ENCODE measurements at regions not wholly inside any gene's neighbourhood (a gene's known extent, or its start where the extent isn't known, plus 50 kb on each side); places are given as distances from the start of the nearest gene placed in this dataset.
"Not testable (repeated sequence)": the region's sequence is repeated elsewhere in the genome, so short reads cannot be mapped to it uniquely, and the experiment has no call there.

DNA sequence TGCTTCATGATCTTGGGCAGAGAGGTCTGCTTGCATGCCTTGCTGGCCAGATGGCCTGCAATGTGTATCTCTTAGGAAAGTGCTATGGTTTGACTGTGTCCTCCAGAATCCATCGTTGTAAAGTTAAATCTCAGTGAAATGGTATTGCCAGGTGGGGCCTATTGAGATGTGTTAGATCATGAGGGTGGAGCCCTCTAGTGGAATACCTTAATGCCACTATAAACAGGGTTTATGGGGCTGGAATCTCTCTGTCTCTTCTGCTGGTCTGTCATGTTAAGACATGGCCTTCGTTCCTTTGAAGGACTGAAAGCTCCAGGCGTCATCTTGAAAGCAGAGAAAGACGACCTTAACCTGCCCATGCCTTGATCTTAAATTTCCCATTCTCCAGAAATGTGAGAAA lies 411.1 kb downstream of the RPIA start:
- not testable (repeated sequence) for H3K4me3 ChIP-seq (ENCODE audit: low read length); H3K27ac ChIP-seq (ENCODE audit: low read depth, low read length); H3K36me3 ChIP-seq (ENCODE audit: control insufficient read depth, insufficient read depth, low read length); H3K27me3 ChIP-seq (ENCODE audit: control insufficient read depth, insufficient read depth, low read length); H3K4me1 ChIP-seq (ENCODE audit: control insufficient read depth, insufficient read depth, low read length); H3K9ac ChIP-seq (ENCODE audit: low read length)

DNA sequence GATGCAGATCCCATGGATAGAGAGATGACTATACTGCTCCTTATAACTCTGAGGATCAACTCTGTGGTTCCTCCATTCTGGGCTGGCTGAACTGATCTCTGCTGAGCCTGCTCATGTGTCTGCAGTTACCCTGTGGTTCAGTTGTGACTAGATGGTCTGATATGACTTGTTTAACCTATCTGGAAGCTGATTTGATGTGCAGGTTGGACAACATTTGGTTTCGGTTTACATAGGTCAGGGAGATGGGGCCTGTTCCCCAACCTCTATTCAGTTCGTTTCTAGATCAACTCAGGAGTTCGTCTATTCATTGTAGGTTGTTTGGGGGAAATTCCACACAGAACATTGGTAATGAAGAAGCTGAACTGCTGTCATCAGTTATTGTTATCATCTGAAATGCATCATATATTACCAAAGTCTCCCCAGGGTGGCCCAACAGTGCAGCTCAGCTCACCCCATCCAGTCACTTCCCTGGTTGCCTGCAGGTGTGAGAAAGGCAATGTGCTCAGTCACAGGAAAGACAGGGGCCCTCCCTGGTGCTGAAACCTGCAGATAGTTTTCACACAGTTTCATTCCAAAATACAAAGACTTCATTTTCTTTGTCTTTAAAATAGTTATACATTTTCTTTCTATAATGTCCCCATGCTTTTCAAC lies 415.0 kb downstream of the RPIA start:
- not testable (repeated sequence) for H3K27me3 ChIP-seq (ENCODE audit: control insufficient read depth, insufficient read depth, low read length); H3K9ac ChIP-seq (ENCODE audit: low read length); H3K27ac ChIP-seq (ENCODE audit: low read depth, low read length); H3K36me3 ChIP-seq (ENCODE audit: control insufficient read depth, insufficient read depth, low read length); H3K4me1 ChIP-seq (ENCODE audit: control insufficient read depth, insufficient read depth, low read length); H3K4me3 ChIP-seq (ENCODE audit: low read length)

DNA sequence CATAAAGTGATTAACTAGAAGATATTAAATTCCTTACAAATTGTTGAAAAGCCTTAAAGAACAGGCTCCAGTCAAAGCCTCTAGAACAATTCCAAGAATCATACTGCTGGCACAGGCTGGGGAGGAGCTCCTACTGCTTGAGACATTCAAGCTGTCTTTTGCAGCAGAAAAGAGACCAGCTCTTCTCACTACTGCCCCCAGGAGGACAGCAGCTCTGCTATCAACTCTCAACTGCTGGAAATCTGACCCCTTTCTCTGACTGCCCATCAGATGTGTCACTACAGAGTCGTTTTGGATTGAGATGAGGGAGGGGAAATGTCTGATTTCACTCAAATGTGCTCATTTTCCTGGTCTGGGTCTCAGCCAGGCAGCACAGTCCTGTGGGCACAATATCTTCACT lies 421.0 kb downstream of the RPIA start:
- H3K4me3 ChIP-seq (ENCODE audit: low read length); H3K4me1 ChIP-seq (ENCODE audit: control insufficient read depth, insufficient read depth, low read length); H3K27ac ChIP-seq (ENCODE audit: low read depth, low read length): not testable (repeated sequence)

DNA sequence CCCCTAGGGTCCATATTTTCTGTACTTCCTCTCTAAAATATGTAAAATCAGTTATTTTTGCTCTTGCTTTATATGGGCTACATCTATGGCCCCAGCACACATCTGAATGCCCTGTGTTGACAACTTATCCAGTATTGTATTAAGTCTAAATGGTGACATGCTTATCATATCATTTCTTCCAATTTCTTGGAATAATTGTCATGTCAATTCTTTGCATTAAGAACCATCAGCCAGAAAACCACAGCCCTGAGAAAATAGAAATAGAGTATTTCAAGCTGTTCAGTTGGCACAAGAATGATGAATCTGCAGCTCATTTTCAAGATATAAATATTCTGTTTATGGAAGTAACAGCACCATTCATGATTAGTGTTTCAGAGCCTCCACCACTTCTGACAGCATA lies 421.8 kb downstream of the RPIA start:
- H3K27ac ChIP-seq (ENCODE audit: low read depth, low read length); H3K36me3 ChIP-seq (ENCODE audit: control insufficient read depth, insufficient read depth, low read length); H3K9ac ChIP-seq (ENCODE audit: low read length); H3K27me3 ChIP-seq (ENCODE audit: control insufficient read depth, insufficient read depth, low read length); H3K4me1 ChIP-seq (ENCODE audit: control insufficient read depth, insufficient read depth, low read length); H3K4me3 ChIP-seq (ENCODE audit: low read length): not testable (repeated sequence)

More for the DNA sequence above, 421.0 kb downstream of the RPIA start:
- H3K27me3 ChIP-seq (ENCODE audit: control insufficient read depth, insufficient read depth, low read length); H3K36me3 ChIP-seq (ENCODE audit: control insufficient read depth, insufficient read depth, low read length); H3K9ac ChIP-seq (ENCODE audit: low read length): not testable (repeated sequence)

DNA sequence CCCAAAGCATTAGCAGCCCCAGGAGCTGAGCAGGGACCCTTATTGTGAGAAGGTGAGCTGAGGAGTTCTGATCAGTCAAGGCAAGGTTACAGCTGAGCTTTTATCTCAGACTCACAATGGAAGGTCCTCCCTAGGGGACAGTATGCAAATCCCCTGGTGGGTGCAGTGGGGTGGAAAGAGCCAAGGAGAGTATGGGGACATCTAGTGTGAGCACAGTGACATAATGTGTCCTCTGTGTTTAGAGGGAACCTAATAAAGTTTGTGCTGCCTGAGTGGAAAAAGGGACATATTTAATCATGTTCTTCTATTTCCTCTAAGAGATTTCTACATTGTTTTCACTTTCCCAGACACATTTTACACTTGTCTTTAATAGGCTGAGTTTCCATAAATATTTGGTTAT lies 438.0 kb downstream of the RPIA start:
- H3K27me3 ChIP-seq (ENCODE audit: control insufficient read depth, insufficient read depth, low read length); H3K27ac ChIP-seq (ENCODE audit: low read depth, low read length); H3K9ac ChIP-seq (ENCODE audit: low read length); H3K4me1 ChIP-seq (ENCODE audit: control insufficient read depth, insufficient read depth, low read length); H3K4me3 ChIP-seq (ENCODE audit: low read length); H3K36me3 ChIP-seq (ENCODE audit: control insufficient read depth, insufficient read depth, low read length): not testable (repeated sequence)

DNA sequence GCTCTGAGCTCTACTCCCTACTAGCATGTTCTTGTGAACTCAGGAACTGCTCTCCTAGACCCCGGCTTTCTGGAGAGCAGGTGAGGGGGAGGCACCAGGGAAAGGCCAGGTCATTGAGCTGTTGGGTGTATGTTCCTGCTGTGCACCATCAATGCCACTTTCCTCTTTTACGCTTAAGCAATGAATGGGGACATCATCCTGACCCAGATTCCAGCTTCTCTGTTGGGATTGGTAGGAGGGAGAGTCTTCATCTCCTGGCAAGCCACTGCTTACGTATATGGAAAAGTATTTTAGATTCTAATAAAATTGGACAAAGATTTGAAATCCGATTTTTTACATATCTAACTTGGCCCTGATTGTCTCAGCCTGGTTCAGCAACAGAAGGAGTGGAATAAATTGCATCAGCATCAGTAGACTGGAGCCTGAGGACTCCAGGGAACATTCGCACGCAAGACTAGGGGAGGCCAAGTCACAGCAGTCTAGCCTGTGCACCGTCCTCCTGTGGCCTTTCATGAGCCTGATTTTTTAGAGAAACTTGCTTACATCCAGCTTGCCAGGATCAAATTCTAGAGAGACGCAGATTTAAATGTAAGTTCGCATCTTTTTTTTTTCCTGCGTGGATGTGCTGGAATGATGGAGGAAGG lies 439.3 kb downstream of the RPIA start:
- H3K27me3 ChIP-seq (ENCODE audit: control insufficient read depth, insufficient read depth, low read length); H3K36me3 ChIP-seq (ENCODE audit: control insufficient read depth, insufficient read depth, low read length); H3K4me3 ChIP-seq (ENCODE audit: low read length); H3K27ac ChIP-seq (ENCODE audit: low read depth, low read length); H3K4me1 ChIP-seq (ENCODE audit: control insufficient read depth, insufficient read depth, low read length); H3K9ac ChIP-seq (ENCODE audit: low read length): not testable (repeated sequence)

DNA sequence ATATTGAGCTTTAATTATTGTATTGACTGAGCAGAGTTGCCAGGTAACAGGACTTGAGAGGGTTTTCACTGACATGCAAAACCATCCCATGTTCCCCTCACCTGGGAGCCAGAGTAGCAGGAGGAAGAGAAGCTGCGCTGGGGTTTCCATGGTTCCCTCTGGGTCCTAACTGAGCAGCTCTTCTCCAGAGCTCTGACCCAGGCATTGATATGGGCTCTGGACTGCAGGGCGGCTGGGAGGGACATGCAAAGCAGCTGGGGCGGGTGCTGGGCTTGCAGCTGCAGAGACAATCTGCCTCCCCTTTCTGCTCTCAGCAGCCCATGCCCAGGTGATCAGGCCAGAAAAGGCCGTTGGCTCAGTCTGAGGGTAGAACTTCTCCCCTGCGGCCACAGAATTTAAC lies 451.5 kb downstream of the RPIA start:
- not testable (repeated sequence) for H3K4me3 ChIP-seq (ENCODE audit: low read length); H3K27ac ChIP-seq (ENCODE audit: low read depth, low read length); H3K4me1 ChIP-seq (ENCODE audit: control insufficient read depth, insufficient read depth, low read length)

DNA sequence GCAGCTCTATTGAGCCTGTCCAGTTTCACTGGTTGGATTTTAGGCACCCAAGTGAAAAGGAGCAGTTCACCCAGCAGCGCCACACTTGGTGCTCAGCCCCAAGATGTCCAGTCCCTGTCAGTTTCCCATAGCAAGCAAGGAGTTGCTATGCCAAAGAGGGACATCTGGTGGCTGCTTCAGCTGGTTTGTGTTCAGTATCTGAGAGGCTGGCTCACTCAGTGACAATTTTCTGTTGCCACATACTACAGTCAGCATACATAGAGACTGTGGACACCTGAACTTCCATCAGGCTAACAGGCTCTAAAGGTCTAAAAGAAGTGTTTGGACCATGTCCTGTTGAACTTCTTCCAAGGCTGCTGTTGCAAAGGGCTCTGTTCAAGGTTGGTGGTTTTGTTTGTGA lies 453.9 kb downstream of the RPIA start:
- H3K27ac ChIP-seq (ENCODE audit: low read depth, low read length); H3K36me3 ChIP-seq (ENCODE audit: control insufficient read depth, insufficient read depth, low read length); H3K4me1 ChIP-seq (ENCODE audit: control insufficient read depth, insufficient read depth, low read length); H3K4me3 ChIP-seq (ENCODE audit: low read length); H3K27me3 ChIP-seq (ENCODE audit: control insufficient read depth, insufficient read depth, low read length); H3K9ac ChIP-seq (ENCODE audit: low read length): not testable (repeated sequence)

More for the DNA sequence above, 451.5 kb downstream of the RPIA start:
- not testable (repeated sequence) for H3K9ac ChIP-seq (ENCODE audit: low read length); H3K36me3 ChIP-seq (ENCODE audit: control insufficient read depth, insufficient read depth, low read length); H3K27me3 ChIP-seq (ENCODE audit: control insufficient read depth, insufficient read depth, low read length)

DNA sequence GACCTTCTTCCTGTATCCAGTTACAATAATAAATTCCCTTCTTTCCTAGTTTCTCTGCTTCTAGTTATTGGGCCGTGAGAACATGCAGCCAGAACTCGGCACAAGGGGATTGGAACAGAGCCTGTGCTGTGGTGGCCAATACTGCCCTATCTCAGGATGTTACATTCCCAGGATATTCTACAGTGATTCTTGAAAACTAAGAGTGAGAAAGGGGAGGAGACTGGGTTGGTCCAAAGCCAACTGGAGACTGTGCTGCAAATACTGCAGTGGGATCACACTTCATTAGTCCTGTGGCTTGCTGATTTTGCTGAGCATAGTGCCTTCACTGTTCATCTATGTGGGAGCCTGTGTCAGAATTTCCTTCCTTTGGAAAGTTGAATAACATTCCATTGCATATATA lies 456.8 kb downstream of the RPIA start:
- not testable (repeated sequence) for H3K4me1 ChIP-seq (ENCODE audit: control insufficient read depth, insufficient read depth, low read length); H3K4me3 ChIP-seq (ENCODE audit: low read length); H3K9ac ChIP-seq (ENCODE audit: low read length); H3K27ac ChIP-seq (ENCODE audit: low read depth, low read length); H3K36me3 ChIP-seq (ENCODE audit: control insufficient read depth, insufficient read depth, low read length); H3K27me3 ChIP-seq (ENCODE audit: control insufficient read depth, insufficient read depth, low read length)

DNA sequence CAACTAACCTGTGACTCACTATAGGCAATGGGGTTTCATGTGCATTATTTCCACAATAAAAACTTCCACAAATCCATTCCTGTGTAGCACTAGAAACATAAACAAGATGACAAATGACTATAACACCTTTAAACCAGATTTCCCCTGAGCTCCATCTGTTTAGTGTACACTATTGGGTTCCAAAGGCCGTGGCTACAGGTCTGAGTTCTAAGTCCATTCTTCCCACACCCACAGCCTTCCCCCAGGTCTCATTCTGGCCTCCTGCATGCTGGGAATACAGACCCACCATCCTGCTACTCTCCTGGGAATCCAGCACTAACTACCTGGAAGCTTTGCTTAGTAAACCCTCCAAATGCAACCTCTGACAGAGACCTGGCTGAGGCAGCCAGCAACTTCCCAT lies 460.2 kb downstream of the RPIA start:
- not testable (repeated sequence) for H3K4me3 ChIP-seq (ENCODE audit: low read length); H3K27me3 ChIP-seq (ENCODE audit: control insufficient read depth, insufficient read depth, low read length); H3K9ac ChIP-seq (ENCODE audit: low read length); H3K36me3 ChIP-seq (ENCODE audit: control insufficient read depth, insufficient read depth, low read length); H3K4me1 ChIP-seq (ENCODE audit: control insufficient read depth, insufficient read depth, low read length); H3K27ac ChIP-seq (ENCODE audit: low read depth, low read length)

DNA sequence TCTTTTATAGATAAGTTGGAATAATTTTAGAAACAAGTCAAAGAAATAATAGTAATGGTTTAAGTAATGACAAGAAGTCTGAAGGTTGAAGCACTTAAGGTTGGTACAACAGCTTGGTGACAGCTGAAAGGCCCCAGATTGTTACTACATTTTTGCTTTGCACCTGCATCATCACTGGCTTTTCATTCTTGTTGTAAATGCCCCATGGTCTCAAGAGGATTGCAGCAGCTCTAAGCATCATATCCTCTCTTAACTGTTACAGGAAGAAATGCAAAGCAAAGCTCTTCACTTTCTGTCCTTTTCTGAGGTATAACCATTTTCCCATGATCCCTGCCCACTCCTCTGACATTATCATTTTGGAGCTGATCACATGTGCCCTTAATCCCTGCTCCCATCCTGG lies 461.0 kb downstream of the RPIA start:
- not testable (repeated sequence) for H3K9ac ChIP-seq (ENCODE audit: low read length); H3K36me3 ChIP-seq (ENCODE audit: control insufficient read depth, insufficient read depth, low read length); H3K4me3 ChIP-seq (ENCODE audit: low read length); H3K27me3 ChIP-seq (ENCODE audit: control insufficient read depth, insufficient read depth, low read length); H3K4me1 ChIP-seq (ENCODE audit: control insufficient read depth, insufficient read depth, low read length); H3K27ac ChIP-seq (ENCODE audit: low read depth, low read length)

DNA sequence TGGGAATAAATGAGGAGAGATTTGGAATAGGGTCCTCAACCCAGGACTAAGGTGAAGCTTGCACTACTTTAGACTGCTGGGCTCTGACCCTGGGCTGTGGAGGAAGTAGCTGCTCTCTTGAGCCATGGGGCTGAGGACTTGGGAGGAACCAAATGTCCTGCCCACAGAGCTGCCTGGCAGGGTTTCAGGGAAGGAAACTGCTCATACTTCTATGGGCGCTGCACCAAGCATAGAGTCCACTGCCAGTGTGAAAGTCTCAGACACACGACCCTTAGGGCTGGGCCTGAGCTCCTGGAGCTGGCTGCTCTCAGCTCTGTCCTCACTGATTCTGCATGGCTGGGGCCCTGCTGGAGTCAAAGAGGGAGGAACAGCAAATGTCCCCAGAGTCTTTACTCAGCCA lies 461.7 kb downstream of the RPIA start:
- not testable (repeated sequence) for H3K27ac ChIP-seq (ENCODE audit: low read depth, low read length); H3K4me3 ChIP-seq (ENCODE audit: low read length); H3K4me1 ChIP-seq (ENCODE audit: control insufficient read depth, insufficient read depth, low read length); H3K36me3 ChIP-seq (ENCODE audit: control insufficient read depth, insufficient read depth, low read length); H3K27me3 ChIP-seq (ENCODE audit: control insufficient read depth, insufficient read depth, low read length); H3K9ac ChIP-seq (ENCODE audit: low read length)

DNA sequence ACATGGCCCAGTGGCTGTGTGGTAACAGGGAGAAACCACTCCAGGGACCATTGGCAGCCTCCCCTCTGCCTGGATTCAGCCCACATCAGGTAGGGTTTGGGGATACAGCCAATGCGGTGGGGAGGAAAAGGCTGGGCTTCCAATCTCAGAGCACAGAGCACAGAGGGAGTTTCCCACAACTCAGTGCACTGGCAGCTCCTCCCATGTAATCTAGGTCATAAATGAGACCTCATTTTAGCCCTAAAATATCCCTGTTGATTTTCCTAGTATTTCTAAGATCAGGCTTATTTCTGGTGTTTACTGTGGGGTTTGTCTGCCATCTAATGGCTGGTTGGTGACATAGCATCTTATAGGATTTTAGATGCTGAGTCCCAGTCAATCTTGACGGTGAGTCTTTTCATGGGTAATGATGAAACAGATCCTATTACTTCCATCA lies 462.8 kb downstream of the RPIA start:
- H3K4me3 ChIP-seq (ENCODE audit: low read length); H3K4me1 ChIP-seq (ENCODE audit: control insufficient read depth, insufficient read depth, low read length); H3K27ac ChIP-seq (ENCODE audit: low read depth, low read length); H3K36me3 ChIP-seq (ENCODE audit: control insufficient read depth, insufficient read depth, low read length); H3K9ac ChIP-seq (ENCODE audit: low read length); H3K27me3 ChIP-seq (ENCODE audit: control insufficient read depth, insufficient read depth, low read length): not testable (repeated sequence)
